Chondrocyte (in vitro differentiated cells): ENCODE measurements at regions not wholly inside any gene's neighbourhood (a gene's known extent, or its start where the extent isn't known, plus 50 kb on each side); places are given as distances from the start of the nearest gene placed in this dataset.

Experiments used
- DNase-seq: peaks from one replicate; pipeline ENCODE4 v3.0.0; 2021; ENCODE audit warnings: mixed read lengths, low spot score
- H3K27ac Mint-ChIP-seq: one replicate; pipeline ENCODE4 v1.8.0; 2021; ENCODE audit warnings: mild to moderate bottlenecking, moderate library complexity, mixed read lengths; ENCODE audit not compliant: unreplicated experiment
- H3K27me3 Mint-ChIP-seq: 2 replicates; pipeline ENCODE4 v1.8.0; 2021; ENCODE audit warnings: low read depth, mixed read lengths
- H3K36me3 Mint-ChIP-seq: 2 replicates; pipeline ENCODE4 v1.8.0; 2021; ENCODE audit warnings: low read depth, mixed read lengths
- H3K4me1 Mint-ChIP-seq: 2 replicates; pipeline ENCODE4 v1.8.0; 2021; ENCODE audit warnings: low read depth, mild to moderate bottlenecking, mixed read lengths
- H3K4me3 Mint-ChIP-seq: one replicate; pipeline ENCODE4 v1.8.0; 2021; ENCODE audit warnings: mild to moderate bottlenecking, moderate library complexity, mixed read lengths; ENCODE audit not compliant: unreplicated experiment
- H3K9me3 Mint-ChIP-seq: 2 replicates; pipeline ENCODE4 v1.8.0; 2021; ENCODE audit warnings: low read depth, mixed read lengths
- CTCF ChIP-seq: fragments of 200-600 bp; sonication (generic); IDR thresholded peaks from 2 replicates; pipeline ENCODE4 v1.5.0; 2021; ENCODE audit warnings: antibody characterized with exemption, mild to moderate bottlenecking, moderate library complexity

- DNase-seq = no peak
- no peak overlapping the region for H3K27ac Mint-ChIP-seq
- H3K27me3 Mint-ChIP-seq = no peaks in the 10 kb centered on the region
- peaks cover 17% of the 10 kb centered on the region for H3K4me1 Mint-ChIP-seq
- no peak for TF ChIP-seq CTCF
- peaks cover 9% of the 10 kb centered on the region for H3K9me3 Mint-ChIP-seq
- no peak overlapping the region for H3K4me3 Mint-ChIP-seq
- no peaks in the 10 kb centered on the region for H3K36me3 Mint-ChIP-seq
Measured at GRCh38 chr6:2528156-2528555, 222.6 kb downstream of the MYLK4 start.

DNA sequence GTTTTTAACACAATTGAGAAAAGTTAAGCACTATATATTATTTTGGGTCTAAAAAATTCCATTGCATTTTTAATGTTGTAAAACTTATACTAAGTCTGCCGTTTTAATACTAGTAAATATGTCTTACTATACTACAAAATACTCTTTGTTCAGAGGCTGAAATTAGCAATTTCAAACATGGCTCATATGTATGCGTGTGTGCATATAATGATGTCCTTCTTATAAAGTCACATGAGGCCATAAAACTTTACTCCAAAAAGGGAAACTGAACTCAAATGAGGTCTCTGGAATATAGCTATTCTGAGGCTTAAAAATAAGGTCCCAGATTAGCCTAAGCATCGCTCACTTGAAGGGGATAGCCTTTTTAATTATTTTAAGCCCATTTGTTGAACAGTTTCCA is 224.0 kb downstream of the MYLK4 start:
- Mint-ChIP-seq H3K9me3 (peaks cover 7% of the 10 kb centered on the region), H3K4me3 (no peak overlapping the region), H3K36me3 (no peaks in the 10 kb centered on the region), H3K4me1 (peaks cover 28% of the 10 kb centered on the region), H3K27ac (no peak overlapping the region), H3K27me3 (no peaks in the 10 kb centered on the region)
- DNase-seq = no peak
- no peak for TF ChIP-seq CTCF

DNA sequence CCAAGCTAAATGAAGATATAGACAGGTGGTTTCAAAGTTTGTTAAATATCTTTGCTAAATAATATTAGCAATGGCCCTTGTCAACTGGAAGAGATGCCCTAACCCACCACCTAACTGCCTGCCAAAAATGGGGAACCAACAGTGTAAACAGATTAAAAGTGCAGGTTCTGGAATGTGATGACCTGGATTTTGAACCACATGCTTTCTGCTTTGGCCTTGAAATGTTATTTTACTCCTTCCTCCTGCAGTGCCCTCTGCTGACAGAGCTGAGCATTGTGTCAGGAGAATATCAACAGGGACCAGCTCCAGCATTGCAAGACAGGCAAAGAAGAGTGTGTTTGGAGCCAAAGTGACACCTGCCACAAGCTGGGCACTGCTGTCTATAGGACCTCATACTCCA is 226.6 kb downstream of the MYLK4 start:
- Mint-ChIP-seq H3K4me3 (no peak overlapping the region), H3K9me3 (peaks cover 12% of the 10 kb centered on the region), H3K27me3 (no peaks in the 10 kb centered on the region), H3K36me3 (no peaks in the 10 kb centered on the region), H3K4me1 (peaks cover 28% of the 10 kb centered on the region), H3K27ac (no peak overlapping the region)
- TF ChIP-seq CTCF = peak; percentile 47
- DNase-seq = no peak

DNA sequence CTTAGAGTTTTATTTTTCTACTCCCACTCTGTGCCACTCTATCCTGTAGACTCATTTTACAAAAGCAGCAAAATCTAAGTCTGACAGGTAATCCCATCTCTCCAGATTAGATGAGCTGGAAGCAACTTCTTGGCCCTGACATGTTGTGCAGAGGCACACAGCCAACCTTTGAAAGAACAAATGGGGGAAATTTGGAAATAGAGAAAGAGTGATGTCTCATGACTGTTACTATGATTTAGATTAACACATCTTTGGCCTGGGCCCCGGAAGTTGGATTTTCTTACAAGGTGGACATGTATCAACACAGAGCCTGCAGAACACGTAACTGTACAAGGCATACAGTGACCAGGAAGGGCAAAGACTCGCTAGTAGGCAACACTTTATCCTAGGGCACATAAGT is 227.7 kb downstream of the MYLK4 start:
- TF ChIP-seq CTCF = no peak
- Mint-ChIP-seq H3K9me3 (peaks cover 12% of the 10 kb centered on the region), H3K4me3 (no peak overlapping the region), H3K36me3 (no peaks in the 10 kb centered on the region), H3K27ac (no peak overlapping the region), H3K4me1 (peaks cover 27% of the 10 kb centered on the region), H3K27me3 (no peaks in the 10 kb centered on the region)
- DNase-seq = no peak

GRCh38 chr6:2522521-2522920 is 228.2 kb downstream of the MYLK4 start:
- no peak for TF ChIP-seq CTCF
- DNase-seq = no peak
- H3K27me3 Mint-ChIP-seq = no peaks in the 10 kb centered on the region
- H3K36me3 Mint-ChIP-seq = no peaks in the 10 kb centered on the region
- peaks cover 15% of the 10 kb centered on the region for H3K9me3 Mint-ChIP-seq
- H3K4me1 Mint-ChIP-seq = peaks cover 26% of the 10 kb centered on the region
- H3K4me3 Mint-ChIP-seq = no peak overlapping the region
- no peak overlapping the region for H3K27ac Mint-ChIP-seq
